HUES64 (cell line): ENCODE measurements at regions not wholly inside any gene's neighbourhood (a gene's known extent, or its start where the extent isn't known, plus 50 kb on each side); places are given as distances from the start of the nearest gene placed in this dataset.

Experiments used
- H3K27ac ChIP-seq: 2 replicates; pipeline ENCODE4 v1.7.0; 2013; ENCODE audit warnings: low read depth, low read length, inconsistent platforms
- H3K27me3 ChIP-seq: 2 replicates; pipeline ENCODE4 v1.6.1; 2013; ENCODE audit warnings: mild to moderate bottlenecking, low read length; ENCODE audit not compliant: insufficient read depth
- H3K36me3 ChIP-seq: 2 replicates; pipeline ENCODE4 v1.6.1; 2013; ENCODE audit warnings: mild to moderate bottlenecking, low read length; ENCODE audit not compliant: insufficient read depth
- H3K4me1 ChIP-seq: 2 replicates; pipeline ENCODE4 v1.6.1; 2013; ENCODE audit warnings: mild to moderate bottlenecking, low read length, moderate library complexity; ENCODE audit not compliant: insufficient read depth
- H3K4me3 ChIP-seq: 2 replicates; pipeline ENCODE4 v1.5.1; 2013; ENCODE audit warnings: mild to moderate bottlenecking, low read length, moderate library complexity
- H3K9ac ChIP-seq: 2 replicates; pipeline ENCODE4 v1.6.1; 2013; ENCODE audit warnings: mild to moderate bottlenecking, low read depth, low read length
- H3K9me3 ChIP-seq: 2 replicates; pipeline ENCODE4 v1.6.1; 2013; ENCODE audit warnings: low read depth, low read length; ENCODE audit not compliant: insufficient read depth
- WGBS: fragments of 150-250, 120-280 bp; methylation state at CpG from one replicate; pipeline ENCODE4 v1.1.7; 2013; ENCODE audit warnings: missing lambda C conversion rate; 5-methylcytosine and 5-hydroxymethylcytosine counted together

DNA sequence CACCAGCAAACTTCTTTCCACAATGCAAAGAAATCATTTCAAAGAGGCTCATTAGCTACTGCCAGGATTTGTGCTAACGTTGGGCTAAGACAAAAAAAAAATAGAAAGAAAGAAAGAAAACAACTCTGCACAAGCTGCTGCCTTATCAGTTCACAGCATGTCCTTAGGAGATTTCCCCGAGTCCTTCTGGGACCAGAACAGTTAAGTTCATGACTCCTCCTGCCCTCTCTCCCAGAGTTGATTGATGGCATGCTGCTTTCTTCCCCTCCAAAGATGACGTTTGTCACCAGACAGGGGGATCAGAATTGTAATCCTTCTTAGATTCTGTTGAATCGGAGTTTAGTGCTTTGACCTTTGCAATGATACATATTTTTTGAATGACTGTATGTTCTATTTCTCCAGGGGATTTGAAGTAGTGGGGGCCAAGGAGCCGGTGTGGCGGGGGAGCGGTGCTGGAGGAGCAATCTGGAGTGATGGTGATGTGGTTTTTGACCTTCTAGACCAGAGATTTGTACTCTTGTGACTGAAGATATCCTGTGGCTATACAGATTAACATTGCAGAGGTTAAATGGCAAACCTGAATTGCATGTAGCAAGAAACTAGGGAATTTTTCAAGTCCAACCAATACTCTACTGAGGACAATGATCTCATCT is 409.2 kb upstream of the TMPO start:
- Histone ChIP-seq H3K4me1 (peaks cover 11% of the 10 kb centered on the region), H3K27me3 (no peaks in the 10 kb centered on the region), H3K36me3 (no peaks in the 10 kb centered on the region), H3K9me3 (no peaks in the 10 kb centered on the region), H3K9ac (no peak overlapping the region), H3K27ac (no peak overlapping the region), H3K4me3 (no peak overlapping the region)
- WGBS, result 74% methylated on average over 6 of the region's 7 CpGs

DNA sequence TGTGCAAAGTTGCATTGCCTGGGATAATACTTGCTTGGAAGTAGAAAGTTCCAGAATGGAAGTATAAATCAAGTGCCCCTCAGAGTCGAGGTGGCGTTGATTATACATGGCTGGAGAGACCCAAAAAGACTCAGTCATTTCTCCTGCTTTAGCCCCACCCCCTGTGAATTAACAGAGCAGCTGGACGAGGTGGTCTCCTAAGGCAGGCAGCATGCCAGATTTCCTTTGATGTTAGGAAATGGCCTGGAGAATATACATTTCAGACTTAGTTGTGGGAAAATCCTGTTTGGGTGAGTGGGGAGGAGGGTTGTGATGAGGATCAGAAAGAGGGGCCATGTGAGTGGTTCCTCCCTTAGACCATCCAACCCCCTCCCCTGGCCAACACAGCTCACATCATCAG is 406.1 kb upstream of the TMPO start:
- WGBS, result 83% methylated on average over 3 of the region's 3 CpGs
- no peaks in the 10 kb centered on the region for H3K27me3 ChIP-seq
- peaks cover 11% of the 10 kb centered on the region for H3K4me1 ChIP-seq
- H3K27ac ChIP-seq, result no peak overlapping the region
- no peak overlapping the region for H3K9ac ChIP-seq
- no peaks in the 10 kb centered on the region for H3K36me3 ChIP-seq
- H3K9me3 ChIP-seq, result no peaks in the 10 kb centered on the region
- no peak overlapping the region for H3K4me3 ChIP-seq

DNA sequence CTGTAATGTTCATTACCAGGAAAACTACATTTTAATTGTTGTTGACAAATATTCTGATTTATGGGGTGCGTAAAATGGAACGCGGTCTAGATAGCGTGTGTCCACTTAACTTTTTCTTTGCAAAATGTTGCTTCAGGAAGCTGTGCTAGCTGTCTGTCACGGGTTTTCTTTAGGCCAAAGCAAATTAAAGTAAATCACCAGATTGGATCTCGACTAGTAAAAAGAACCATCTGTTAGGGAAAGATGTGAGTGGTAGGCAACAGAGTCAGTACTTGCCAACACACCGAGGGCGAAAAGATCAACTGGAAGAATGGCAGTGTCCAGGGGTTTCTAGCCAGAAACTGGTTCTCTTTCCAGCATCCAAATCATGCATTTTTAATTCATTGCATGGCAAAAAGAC is 404.9 kb upstream of the TMPO start:
- Histone ChIP-seq H3K9ac (no peak overlapping the region), H3K4me3 (no peak overlapping the region), H3K9me3 (no peaks in the 10 kb centered on the region), H3K27me3 (no peaks in the 10 kb centered on the region), H3K4me1 (peaks cover 11% of the 10 kb centered on the region), H3K36me3 (no peaks in the 10 kb centered on the region), H3K27ac (no peak overlapping the region)
- 95% methylated on average over 8 of the region's 8 CpGs for WGBS

DNA sequence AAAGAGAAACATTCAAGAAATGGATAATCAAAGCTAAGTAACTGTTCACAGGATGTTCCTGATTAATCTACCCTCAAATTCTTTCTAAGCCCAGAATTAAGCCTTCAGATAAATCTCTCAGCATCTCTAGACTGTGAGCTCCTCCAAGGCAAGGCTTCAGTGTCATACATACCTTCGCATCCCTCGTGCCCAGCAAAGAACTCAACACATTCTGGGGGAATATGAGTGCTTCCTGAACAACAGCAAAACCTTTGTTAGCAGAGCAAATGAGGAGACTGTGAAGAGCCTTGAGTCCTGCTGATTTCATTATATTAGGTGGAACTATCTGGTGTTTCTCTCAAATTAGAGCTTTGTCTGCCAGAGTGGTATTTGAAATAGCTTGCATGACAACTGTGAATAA is 401.8 kb upstream of the TMPO start:
- no peaks in the 10 kb centered on the region for H3K36me3 ChIP-seq
- no peak overlapping the region for H3K4me3 ChIP-seq
- no peaks in the 10 kb centered on the region for H3K9me3 ChIP-seq
- WGBS, result 95% methylated on average over 2 of the region's 2 CpGs
- no peak overlapping the region for H3K9ac ChIP-seq
- H3K27me3 ChIP-seq, result no peaks in the 10 kb centered on the region
- peaks cover 11% of the 10 kb centered on the region for H3K4me1 ChIP-seq
- no peak overlapping the region for H3K27ac ChIP-seq

DNA sequence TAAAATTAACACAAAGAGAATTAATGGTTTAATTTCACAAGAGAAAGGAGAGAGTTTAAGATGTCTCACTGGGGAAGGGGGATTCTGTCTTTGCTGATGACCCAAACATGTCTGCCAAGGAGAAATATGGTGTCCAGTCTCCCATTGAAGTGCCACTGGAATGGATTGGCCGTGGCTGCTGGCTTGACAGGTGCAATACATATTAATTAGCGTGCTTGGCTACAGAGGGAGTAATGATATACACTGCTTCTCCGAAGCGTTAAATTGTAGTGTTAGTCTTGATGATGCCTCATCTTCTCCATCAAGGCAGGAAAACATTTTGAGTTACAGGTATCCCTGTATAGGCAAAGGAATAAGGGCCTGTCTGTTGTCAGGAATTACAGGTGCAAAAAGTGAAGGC is 393.4 kb upstream of the TMPO start:
- Histone ChIP-seq H3K4me3 (no peak overlapping the region), H3K27ac (no peak overlapping the region), H3K4me1 (peaks cover 3% of the 10 kb centered on the region), H3K36me3 (no peaks in the 10 kb centered on the region), H3K27me3 (no peaks in the 10 kb centered on the region), H3K9me3 (no peaks in the 10 kb centered on the region), H3K9ac (no peak overlapping the region)
- WGBS, result 97% methylated on average over 4 of the region's 4 CpGs

DNA sequence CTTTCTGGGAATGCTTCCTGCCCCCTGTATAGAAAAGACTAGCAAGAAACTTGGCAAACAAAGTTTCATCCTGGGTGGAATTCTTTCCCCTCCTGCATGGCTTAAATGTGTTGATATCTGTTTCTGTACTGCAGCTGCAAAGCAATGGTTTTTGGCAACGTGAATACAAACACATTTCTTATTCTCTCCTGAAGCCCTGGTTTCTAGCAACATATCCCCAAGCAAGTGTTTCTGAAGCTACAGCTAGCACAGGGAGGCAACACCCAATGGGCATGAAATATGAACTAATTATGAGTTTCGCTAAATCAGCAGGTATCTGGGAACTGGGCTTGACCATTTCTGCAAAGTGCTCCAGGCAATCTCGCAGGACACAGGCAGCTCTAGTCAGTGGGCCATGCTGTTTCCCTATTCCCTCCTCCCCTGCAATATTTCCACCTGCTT is 392.3 kb upstream of the TMPO start:
- Histone ChIP-seq H3K9ac (no peak overlapping the region), H3K4me3 (no peak overlapping the region), H3K27ac (no peak overlapping the region), H3K36me3 (no peaks in the 10 kb centered on the region), H3K27me3 (no peaks in the 10 kb centered on the region), H3K4me1 (peaks cover 10% of the 10 kb centered on the region), H3K9me3 (no peaks in the 10 kb centered on the region)
- 73% methylated on average over 3 of the region's 3 CpGs for WGBS

DNA sequence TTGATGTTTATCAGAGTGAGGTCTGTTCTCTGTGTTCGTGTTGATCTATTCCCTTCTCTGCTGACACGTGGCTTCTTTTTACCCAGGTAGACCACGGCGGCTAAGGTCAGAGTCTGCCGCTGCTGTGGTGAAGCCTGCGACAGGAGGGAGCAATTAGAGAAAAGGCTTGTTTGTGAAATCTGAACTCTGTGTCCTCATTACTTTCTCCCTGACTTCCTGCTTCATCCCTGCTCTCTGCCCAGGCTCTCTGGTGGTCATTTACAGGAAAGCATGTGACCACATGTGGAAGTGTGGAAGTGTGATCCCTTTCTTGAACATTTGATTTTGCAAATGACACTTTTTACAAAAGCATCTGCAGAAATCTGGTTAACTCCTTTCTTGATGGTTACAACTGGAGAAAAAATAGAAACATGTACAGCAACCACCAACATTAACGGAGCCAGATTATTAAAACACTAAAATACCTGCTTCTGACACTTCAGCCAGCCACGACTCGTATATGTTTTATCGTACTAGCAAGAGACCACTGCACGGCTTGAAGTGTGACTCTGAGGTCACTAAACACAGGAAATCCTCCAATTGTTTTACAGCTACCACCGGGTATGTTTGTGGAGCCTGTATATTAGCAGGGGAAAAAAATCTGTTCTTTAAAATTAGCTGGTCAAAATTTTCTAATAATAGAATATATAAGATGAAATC is 388.6 kb upstream of the TMPO start:
- Histone ChIP-seq H3K4me3 (no peak overlapping the region), H3K9ac (no peak overlapping the region), H3K27me3 (no peaks in the 10 kb centered on the region), H3K36me3 (no peaks in the 10 kb centered on the region), H3K27ac (no peak overlapping the region), H3K4me1 (peaks cover 10% of the 10 kb centered on the region), H3K9me3 (no peaks in the 10 kb centered on the region)
- WGBS, result 90% methylated on average over 12 of the region's 12 CpGs

DNA sequence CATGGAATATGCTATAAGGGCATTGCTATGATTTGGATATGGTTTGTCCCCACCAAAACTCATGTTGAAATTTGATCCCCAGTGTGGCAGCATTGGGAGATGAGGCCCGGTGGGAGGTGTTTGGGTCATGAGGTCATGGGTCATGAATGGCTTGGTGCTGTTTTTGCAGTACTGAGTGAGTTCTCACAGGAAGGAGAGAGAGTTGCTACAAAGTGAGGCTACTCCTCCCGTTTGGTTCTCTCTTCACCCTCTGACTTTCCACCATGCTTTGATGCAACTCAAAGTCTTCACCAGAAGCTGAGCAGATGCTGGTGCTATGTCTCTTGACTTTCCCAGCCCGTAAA is 388.1 kb upstream of the TMPO start:
- Histone ChIP-seq H3K4me1 (peaks cover 10% of the 10 kb centered on the region), H3K9ac (no peak overlapping the region), H3K27me3 (no peaks in the 10 kb centered on the region), H3K36me3 (no peaks in the 10 kb centered on the region), H3K27ac (no peak overlapping the region), H3K9me3 (no peaks in the 10 kb centered on the region), H3K4me3 (no peak overlapping the region)
- 75% methylated on average over 3 of the region's 3 CpGs for WGBS

DNA sequence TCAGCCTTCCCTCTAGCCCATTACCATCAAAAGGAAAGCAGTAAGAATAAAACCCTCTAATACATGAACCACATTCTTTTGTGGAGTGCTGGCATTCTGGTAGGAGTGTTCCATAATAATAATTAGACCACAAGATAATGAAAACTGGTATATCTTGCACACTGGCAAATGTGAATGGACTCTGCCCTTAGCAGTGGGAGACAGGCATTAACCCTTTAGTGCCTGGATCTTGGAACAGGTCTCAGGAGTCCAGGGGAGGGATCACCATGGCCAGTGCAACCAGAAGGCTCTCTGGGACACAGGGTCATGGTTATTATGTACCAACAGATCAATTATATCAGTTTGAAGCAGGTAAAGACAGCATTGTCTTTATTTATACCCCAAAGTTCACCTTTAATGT is 387.5 kb upstream of the TMPO start:
- no peak overlapping the region for H3K27ac ChIP-seq

DNA sequence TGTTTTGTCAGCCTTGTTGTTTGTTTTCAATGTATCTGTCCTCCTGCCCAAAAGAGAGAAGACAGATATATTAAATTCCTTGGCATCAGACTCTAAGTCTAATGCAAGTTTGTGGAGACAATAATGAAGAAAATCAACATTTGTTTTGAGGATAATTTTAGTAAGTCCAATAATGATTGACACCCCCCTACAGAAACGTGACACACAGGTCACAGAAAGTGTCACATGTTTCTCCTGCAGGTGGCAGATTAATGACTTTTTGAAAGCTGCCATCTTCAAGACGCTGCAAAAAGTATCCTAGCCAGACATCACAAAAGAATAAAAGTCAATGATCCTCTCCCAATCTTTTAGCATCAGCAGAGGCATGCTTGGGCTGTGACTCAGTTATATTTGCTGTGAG is 378.8 kb upstream of the TMPO start:
- Histone ChIP-seq H3K9ac (no peak overlapping the region), H3K27me3 (no peaks in the 10 kb centered on the region), H3K27ac (no peak overlapping the region), H3K4me3 (no peak overlapping the region), H3K9me3 (no peaks in the 10 kb centered on the region), H3K4me1 (peaks cover 2% of the 10 kb centered on the region), H3K36me3 (no peaks in the 10 kb centered on the region)
- 65% methylated on average over 2 of the region's 2 CpGs for WGBS

More for the DNA sequence above, 387.5 kb upstream of the TMPO start:
- no peaks in the 10 kb centered on the region for H3K36me3 ChIP-seq
- no peaks in the 10 kb centered on the region for H3K9me3 ChIP-seq
- no peaks in the 10 kb centered on the region for H3K27me3 ChIP-seq
- H3K9ac ChIP-seq, result no peak overlapping the region
- H3K4me3 ChIP-seq, result no peak overlapping the region
- H3K4me1 ChIP-seq, result peaks cover 10% of the 10 kb centered on the region

DNA sequence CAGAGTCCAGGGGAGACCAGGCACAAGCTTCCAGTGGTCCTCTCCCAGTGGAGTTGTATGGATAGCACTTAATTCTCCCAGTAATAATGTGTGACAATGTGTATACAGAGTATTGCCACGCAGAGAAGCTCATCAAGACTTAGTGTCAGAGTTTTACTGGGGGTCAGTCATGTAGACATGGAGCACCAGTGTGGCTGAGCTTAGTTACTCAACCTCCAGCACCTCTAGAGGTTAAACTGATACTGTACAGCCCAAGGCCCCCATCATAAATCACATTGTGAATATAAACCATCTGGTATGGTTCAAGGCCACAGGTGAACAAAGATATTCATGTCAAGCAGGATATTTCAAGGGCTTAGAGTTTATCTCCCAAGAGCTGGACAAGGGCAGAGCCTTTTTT is 378.1 kb upstream of the TMPO start:
- 94% methylated on average over 1 of the region's 1 CpG for WGBS
- H3K4me1 ChIP-seq, result peaks cover 2% of the 10 kb centered on the region
- H3K27ac ChIP-seq, result no peak overlapping the region
- H3K4me3 ChIP-seq, result no peak overlapping the region
- no peaks in the 10 kb centered on the region for H3K36me3 ChIP-seq
- H3K9me3 ChIP-seq, result no peaks in the 10 kb centered on the region
- no peaks in the 10 kb centered on the region for H3K27me3 ChIP-seq
- no peak overlapping the region for H3K9ac ChIP-seq

DNA sequence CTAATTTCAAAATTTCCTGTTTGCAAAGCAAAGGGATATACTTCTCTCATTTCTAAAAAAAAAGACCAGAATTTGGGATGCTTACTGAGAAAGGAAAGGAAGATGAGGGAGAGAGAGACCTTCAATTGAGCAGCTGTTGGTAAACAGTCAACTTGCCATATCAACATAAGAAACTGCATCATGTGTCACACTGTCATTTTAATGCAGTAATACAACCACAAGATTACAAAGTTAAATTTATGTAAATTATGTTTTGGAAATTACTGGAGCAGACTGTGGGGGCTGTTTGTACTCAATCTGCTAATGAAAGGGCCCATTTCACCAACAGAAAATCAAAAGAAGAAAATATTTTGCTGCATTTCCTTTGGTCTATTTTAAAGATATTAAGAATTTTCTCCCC is 370.4 kb upstream of the TMPO start:
- Histone ChIP-seq H3K9ac (no peak overlapping the region), H3K4me1 (no peaks in the 10 kb centered on the region; the same call in 1 of the 2 replicates), H3K9me3 (no peaks in the 10 kb centered on the region), H3K27ac (no peak overlapping the region), H3K27me3 (no peaks in the 10 kb centered on the region), H3K36me3 (no peaks in the 10 kb centered on the region), H3K4me3 (no peak overlapping the region)
